ENCODE measurements at regions not wholly inside any gene's neighbourhood (a gene's known extent, or its start where the extent isn't known, plus 50 kb on each side); places are given as distances from the start of the nearest gene placed in this dataset.

GRCh38 chr6:98179606-98180005, 654.8 kb upstream of the POU3F2 start:
- TF ChIP-seq, protein P1, sequence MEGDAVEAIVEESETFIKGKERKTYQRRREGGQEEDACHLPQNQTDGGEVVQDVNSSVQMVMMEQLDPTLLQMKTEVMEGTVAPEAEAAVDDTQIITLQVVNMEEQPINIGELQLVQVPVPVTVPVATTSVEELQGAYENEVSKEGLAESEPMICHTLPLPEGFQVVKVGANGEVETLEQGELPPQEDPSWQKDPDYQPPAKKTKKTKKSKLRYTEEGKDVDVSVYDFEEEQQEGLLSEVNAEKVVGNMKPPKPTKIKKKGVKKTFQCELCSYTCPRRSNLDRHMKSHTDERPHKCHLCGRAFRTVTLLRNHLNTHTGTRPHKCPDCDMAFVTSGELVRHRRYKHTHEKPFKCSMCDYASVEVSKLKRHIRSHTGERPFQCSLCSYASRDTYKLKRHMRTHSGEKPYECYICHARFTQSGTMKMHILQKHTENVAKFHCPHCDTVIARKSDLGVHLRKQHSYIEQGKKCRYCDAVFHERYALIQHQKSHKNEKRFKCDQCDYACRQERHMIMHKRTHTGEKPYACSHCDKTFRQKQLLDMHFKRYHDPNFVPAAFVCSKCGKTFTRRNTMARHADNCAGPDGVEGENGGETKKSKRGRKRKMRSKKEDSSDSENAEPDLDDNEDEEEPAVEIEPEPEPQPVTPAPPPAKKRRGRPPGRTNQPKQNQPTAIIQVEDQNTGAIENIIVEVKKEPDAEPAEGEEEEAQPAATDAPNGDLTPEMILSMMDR (IDR thresholded peaks at IDR 0.05) = no peak
- no peak for TF ChIP-seq POLR2A (IDR thresholded peaks at IDR 0.05)
